Caki2 (cell line): ENCODE measurements at regions not wholly inside any gene's neighbourhood (a gene's known extent, or its start where the extent isn't known, plus 50 kb on each side); places are given as distances from the start of the nearest gene placed in this dataset.

Source experiments
- DNase-seq: peaks from one replicate; pipeline ENCODE4 v3.0.0-alpha.2; 2015; ENCODE audit warnings: low read depth
- in situ Hi-C: cut with HindIII; loops from 2 replicates; pipeline ENCODE4 v1.10.0; 2016; ENCODE audit warnings: low sequenced_read_pairs, low pct_unique_long_range_greater_than_20kb, mixed read lengths

GRCh38 chr1:81437213-81437612, 363.5 kb upstream of the ADGRL2 start:
- no peak for DNase-seq
- in situ Hi-C loops: no loop called here

- no peak for DNase-seq
- in situ Hi-C loops: no loop called here
Measured at GRCh38 chr1:81435175-81435574, 365.6 kb upstream of the ADGRL2 start.

GRCh38 chr1:81433676-81434075, 367.1 kb upstream of the ADGRL2 start:
- DNase-seq: no peak
- in situ Hi-C loops: no loop called here

- in situ Hi-C loops: no loop called here
Measured at GRCh38 chr1:81432654-81433109, 368.1 kb upstream of the ADGRL2 start.

GRCh38 chr1:81432059-81432458, 368.7 kb upstream of the ADGRL2 start:
- DNase-seq: no peak
- in situ Hi-C loops: no loop called here

More at GRCh38 chr1:81432654-81433109, 368.1 kb upstream of the ADGRL2 start:
- no peak for DNase-seq

- in situ Hi-C loops: no loop called here
Measured at GRCh38 chr1:81431624-81432000, 369.1 kb upstream of the ADGRL2 start.

GRCh38 chr1:81430955-81431623, 369.6 kb upstream of the ADGRL2 start:
- DNase-seq: no peak
- in situ Hi-C loops: no loop called here

More at GRCh38 chr1:81431624-81432000, 369.1 kb upstream of the ADGRL2 start:
- no peak for DNase-seq

GRCh38 chr1:81430236-81430938, 370.3 kb upstream of the ADGRL2 start:
- in situ Hi-C loops: no loop called here
- no peak for DNase-seq

- peak; percentile 2 for DNase-seq
- in situ Hi-C loops: no loop called here
Measured at GRCh38 chr1:81428998-81429397, 371.7 kb upstream of the ADGRL2 start.

- in situ Hi-C loops: no loop called here
- DNase-seq: no peak
Measured at GRCh38 chr1:81424816-81425215, 375.9 kb upstream of the ADGRL2 start.

- no peak for DNase-seq
- in situ Hi-C loops: no loop called here
Measured at GRCh38 chr1:81424061-81424460, 376.7 kb upstream of the ADGRL2 start.

GRCh38 chr1:81420760-81421159, 380.0 kb upstream of the ADGRL2 start:
- in situ Hi-C loops: no loop called here
- no peak for DNase-seq

- DNase-seq: no peak
- in situ Hi-C loops: no loop called here
Measured at GRCh38 chr1:81414488-81415015, 386.2 kb upstream of the ADGRL2 start.

- in situ Hi-C loops: no loop called here
- no peak for DNase-seq
Measured at GRCh38 chr1:81412954-81413353, 387.8 kb upstream of the ADGRL2 start.

GRCh38 chr1:81410941-81411340, 389.8 kb upstream of the ADGRL2 start:
- in situ Hi-C loops: no loop called here
- no peak for DNase-seq

GRCh38 chr1:81410351-81410750, 390.4 kb upstream of the ADGRL2 start:
- no peak for DNase-seq
- in situ Hi-C loops: no loop called here

- in situ Hi-C loops: no loop called here
- no peak for DNase-seq
Measured at GRCh38 chr1:81409780-81410274, 390.9 kb upstream of the ADGRL2 start.

- DNase-seq: no peak
- in situ Hi-C loops: no loop called here
Measured at GRCh38 chr1:81409262-81409661, 391.5 kb upstream of the ADGRL2 start.

- in situ Hi-C loops: no loop called here
- DNase-seq: no peak
Measured at GRCh38 chr1:81408419-81408818, 392.3 kb upstream of the ADGRL2 start.
